HG03025 (cell line): ENCODE measurements at regions not wholly inside any gene's neighbourhood (a gene's known extent, or its start where the extent isn't known, plus 50 kb on each side); places are given as distances from the start of the nearest gene placed in this dataset.
"Not testable (repeated sequence)": the region's sequence is repeated elsewhere in the genome, so short reads cannot be mapped to it uniquely, and the experiment has no call there.

Experiments used
- ATAC-seq: cut with Tn5 transposase; IDR thresholded peaks from one replicate; pipeline ENCODE4 v1.9.1; 2021; ENCODE audit warnings: mild to moderate bottlenecking, moderate library complexity; ENCODE audit not compliant: unreplicated experiment, low FRiP score

GRCh38 chr5:26427281-26427680 lies 611.1 kb downstream of the CDH9 start:
- ATAC-seq, result no peak

GRCh38 chr5:26419987-26420386 lies 618.4 kb downstream of the CDH9 start:
- ATAC-seq, result no peak

GRCh38 chr5:26416911-26417310 lies 621.5 kb downstream of the CDH9 start:
- no peak for ATAC-seq

GRCh38 chr5:26415987-26416779 lies 622.2 kb downstream of the CDH9 start:
- ATAC-seq, result no peak

- no peak for ATAC-seq
Observed at GRCh38 chr5:26390608-26391007, 647.8 kb downstream of the CDH9 start.

GRCh38 chr5:26388976-26389375 lies 649.4 kb downstream of the CDH9 start:
- no peak for ATAC-seq

- ATAC-seq, result no peak
Observed at GRCh38 chr5:26386532-26386931, 651.9 kb downstream of the CDH9 start.

- not testable (repeated sequence) for ATAC-seq
Observed at GRCh38 chr5:26364624-26365023, 673.8 kb downstream of the CDH9 start.

- no peak for ATAC-seq
Observed at GRCh38 chr5:26343801-26344325, 694.5 kb downstream of the CDH9 start.

GRCh38 chr5:26339576-26339975 lies 698.8 kb downstream of the CDH9 start:
- no peak for ATAC-seq

- ATAC-seq, result no peak
Observed at GRCh38 chr5:26329562-26330189, 708.7 kb downstream of the CDH9 start.

GRCh38 chr5:26326153-26326759 lies 712.1 kb downstream of the CDH9 start:
- ATAC-seq, result no peak

- ATAC-seq, result not testable (repeated sequence)
Observed at GRCh38 chr5:26325432-26325831, 713.0 kb downstream of the CDH9 start.

- ATAC-seq, result not testable (repeated sequence)
Observed at GRCh38 chr5:26324273-26324895, 714.0 kb downstream of the CDH9 start.

GRCh38 chr5:26323794-26324193 lies 714.6 kb downstream of the CDH9 start:
- no peak for ATAC-seq

GRCh38 chr5:26321278-26321677 lies 717.1 kb downstream of the CDH9 start:
- no peak for ATAC-seq

- ATAC-seq, result no peak
Observed at GRCh38 chr5:26310415-26310814, 728.0 kb downstream of the CDH9 start.

- ATAC-seq, result no peak
Observed at GRCh38 chr5:26295541-26295940, 742.8 kb downstream of the CDH9 start.

- no peak for ATAC-seq
Observed at GRCh38 chr5:26282190-26282589, 756.2 kb downstream of the CDH9 start.

GRCh38 chr5:26278078-26278477 lies 760.3 kb downstream of the CDH9 start:
- ATAC-seq, result no peak

- no peak for ATAC-seq
Observed at GRCh38 chr5:26259081-26259480, 779.3 kb downstream of the CDH9 start.
